A172 (cell line): ENCODE measurements at regions not wholly inside any gene's neighbourhood (a gene's known extent, or its start where the extent isn't known, plus 50 kb on each side); places are given as distances from the start of the nearest gene placed in this dataset.
"Not testable (repeated sequence)": the region's sequence is repeated elsewhere in the genome, so short reads cannot be mapped to it uniquely, and the experiment has no call there.

Experiments used
- DNase-seq: peaks from one replicate; pipeline ENCODE4 v3.0.0-alpha.2; 2015; ENCODE audit warnings: low spot score

DNA sequence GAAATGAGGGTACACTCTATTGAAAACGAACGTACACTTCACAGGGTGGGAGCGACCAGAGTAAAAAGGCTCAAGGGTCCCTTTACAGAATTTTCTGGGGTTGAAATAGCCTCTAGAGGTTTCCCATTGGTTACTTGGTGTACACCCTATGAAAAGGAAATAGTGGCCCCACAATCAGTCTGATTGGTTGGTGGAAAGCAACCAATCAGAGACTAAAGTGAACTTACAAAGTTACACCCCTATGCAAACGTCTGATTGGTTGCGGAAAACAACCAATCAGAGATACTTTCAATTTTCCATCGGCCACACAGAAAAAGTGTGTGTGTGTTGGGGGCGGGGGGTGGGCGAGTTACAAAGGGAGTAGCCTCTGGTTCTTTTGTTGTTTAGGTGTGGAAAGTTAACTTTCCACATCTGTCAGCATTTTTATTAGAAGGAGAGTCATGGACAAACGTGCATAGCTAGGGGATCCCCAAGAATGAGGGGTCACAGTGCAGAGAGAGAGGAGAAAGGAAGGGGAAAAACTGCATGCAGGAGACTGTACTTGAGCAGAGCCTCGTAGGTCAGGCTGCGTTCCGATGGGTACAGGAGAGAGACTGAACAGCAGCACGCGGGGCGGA is 1152.1 kb downstream of the TBC1D22A start:
- peak; percentile 46 for DNase-seq

DNA sequence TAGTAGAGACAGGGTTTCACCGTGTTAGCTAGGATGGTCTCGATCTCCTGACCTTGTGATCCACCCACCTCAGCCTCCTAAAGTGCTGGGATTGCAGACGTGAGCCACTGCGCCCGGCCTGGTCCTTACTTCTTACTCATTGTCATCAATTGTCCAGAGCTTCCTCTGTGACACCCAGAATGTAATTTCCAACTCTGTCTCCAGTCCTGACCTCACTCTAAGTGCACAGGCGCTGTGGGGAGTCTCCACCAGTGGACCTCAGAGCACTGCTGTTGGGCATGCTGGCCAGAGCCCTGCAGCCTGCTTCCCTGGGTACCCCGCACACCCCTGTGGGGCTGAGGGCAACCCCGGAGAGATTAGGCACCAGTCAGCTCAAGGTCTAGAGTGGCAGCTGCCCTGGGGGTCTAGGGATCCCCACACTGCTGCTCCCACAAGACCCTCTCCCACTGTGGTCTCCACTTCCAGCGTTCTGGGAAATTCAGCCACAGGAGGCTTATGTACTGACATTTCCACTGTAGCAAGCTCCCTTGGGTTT is 1140.3 kb downstream of the TBC1D22A start:
- DNase-seq, result no peak

DNA sequence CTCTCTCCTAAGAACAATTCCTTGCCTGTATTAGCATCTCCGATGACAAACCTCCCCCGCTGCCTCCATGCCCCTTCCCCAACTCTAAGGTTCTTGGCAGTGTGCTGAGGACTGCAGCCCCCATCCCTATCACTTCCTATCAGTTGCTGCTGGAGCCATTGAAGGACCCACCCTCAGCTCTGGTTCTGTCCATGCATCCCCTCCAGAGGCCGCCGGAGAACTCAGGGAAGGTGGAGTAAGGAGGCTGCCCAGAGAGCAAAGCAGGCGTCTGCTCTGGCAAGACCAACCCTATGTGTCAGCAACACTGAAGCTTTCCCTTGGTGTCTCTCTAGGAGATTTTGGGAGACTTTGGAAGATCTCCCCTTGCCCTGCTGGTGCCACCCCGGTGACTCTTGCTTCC is 1139.5 kb downstream of the TBC1D22A start:
- DNase-seq, result no peak

DNA sequence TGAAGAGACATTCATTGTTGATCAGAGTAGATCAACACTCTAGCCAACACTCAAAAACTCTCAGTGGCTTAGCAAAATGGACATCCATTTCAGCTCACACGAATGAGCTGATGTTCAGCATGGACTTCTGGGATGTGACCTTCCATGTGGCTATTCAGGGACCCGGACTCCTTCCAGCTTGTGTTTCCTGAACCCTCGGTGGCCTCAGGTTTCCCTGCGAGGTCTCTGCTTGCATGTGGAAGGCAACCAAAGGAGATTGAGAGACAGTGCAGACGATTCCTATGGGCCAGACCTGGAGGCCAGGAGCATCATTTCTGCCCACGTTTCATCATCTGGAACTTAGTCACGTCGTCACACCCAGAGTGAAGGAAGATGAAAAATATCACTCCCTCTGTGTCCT is 1137.4 kb downstream of the TBC1D22A start:
- DNase-seq, result no peak

DNA sequence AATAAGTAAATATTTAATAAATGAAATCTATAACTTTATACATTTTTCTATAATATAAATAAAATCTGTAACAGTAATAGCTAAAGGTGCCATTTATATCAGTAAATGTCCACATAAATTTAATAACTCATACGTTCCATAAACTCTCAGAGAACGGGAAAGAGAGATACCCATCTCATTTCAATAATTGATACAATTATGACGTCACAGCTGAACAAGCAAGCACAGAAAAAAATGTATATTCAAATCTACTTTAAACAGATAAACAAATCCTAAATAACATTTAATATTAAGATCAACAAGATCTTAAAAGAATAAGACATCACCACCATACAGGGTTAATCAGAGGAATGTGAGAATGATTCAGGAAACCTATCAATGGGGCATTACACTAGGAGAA is 1136.5 kb downstream of the TBC1D22A start:
- DNase-seq, result no peak

GRCh38 chr22:47891609-47892008 is 1129.2 kb downstream of the TBC1D22A start:
- no peak for DNase-seq

DNA sequence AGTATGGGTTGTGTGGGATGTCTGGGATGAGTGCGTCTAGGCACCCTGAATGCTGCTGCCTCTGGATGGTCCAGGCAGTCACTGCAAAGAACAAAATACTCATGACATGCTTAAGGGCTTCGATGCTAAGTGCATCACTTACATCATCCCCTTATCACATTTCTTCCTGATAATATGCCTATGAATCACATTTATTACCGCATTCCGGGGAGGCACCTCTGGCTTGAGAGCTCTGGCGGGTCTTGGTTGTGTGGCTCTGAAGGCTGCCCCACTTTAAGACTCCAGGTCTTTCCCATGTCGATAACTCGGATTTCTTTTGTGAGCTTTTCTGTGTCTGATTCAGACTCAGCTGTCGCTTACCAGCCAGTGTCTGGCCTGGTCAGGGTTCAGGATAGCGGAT is 1126.4 kb downstream of the TBC1D22A start:
- DNase-seq, result peak; percentile 8

DNA sequence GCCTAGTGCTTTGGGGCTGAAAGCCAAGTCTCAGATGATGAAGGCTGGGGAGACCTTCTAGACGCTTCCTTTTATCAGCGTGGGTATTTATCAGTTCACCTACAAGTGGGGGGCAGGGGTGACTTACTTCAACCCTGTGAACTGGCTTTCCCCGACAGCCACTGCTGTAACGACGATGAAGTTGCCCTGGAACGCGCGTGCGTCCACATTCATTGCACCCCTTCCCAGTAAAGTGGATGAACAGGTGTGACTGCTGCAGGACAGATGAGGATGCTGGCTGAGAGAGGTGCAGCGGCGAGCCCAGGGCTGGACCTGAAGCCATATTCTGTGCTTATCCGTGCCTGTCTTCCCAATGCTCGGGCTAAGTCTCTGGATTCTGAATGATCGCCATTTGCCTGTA is 1122.3 kb downstream of the TBC1D22A start:
- no peak for DNase-seq

DNA sequence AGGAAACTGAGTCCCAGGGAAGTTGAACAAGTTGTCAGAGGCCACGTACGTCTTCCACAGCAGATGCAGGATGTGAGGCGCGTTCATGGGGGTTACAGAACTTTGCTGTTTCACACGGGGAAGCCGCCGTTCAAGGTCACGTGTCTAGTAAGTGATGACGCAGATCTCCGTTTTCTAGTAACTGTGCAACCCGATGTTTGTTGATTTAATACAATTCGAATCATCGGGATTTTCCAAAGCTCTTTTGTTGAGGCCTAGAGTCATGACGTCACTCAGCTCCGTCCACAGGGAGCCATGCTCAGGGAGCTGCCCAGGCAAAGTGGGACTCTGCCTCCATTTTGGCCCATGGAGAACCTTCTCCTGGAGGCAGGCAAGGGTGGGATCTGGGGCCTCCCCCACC is 1121.8 kb downstream of the TBC1D22A start:
- DNase-seq, result no peak

- no peak for DNase-seq
Observed at GRCh38 chr22:47883757-47884156, 1121.3 kb downstream of the TBC1D22A start.

DNA sequence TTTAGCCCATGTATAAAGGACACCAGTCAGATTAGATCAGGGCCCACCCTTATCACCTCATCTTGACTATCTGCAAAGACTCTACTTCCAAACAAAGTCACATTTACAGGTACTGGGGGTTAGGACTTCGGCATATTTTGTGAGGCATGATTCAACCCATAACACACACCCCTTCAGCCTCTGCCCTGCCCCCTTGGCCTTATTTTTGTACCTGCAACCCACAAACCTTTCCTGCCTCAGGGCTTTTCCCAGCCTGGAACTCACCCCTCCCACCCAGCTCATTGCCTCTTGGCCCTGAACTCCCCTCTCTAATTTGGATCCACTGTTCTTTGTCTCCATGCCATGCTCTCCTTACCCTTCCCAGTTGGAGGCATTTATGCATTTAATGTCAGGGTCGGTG is 1116.9 kb downstream of the TBC1D22A start:
- no peak for DNase-seq

- DNase-seq, result no peak
Observed at GRCh38 chr22:47878460-47878859, 1116.0 kb downstream of the TBC1D22A start.

- DNase-seq, result no peak
Observed at GRCh38 chr22:47872761-47873535, 1110.5 kb downstream of the TBC1D22A start.

DNA sequence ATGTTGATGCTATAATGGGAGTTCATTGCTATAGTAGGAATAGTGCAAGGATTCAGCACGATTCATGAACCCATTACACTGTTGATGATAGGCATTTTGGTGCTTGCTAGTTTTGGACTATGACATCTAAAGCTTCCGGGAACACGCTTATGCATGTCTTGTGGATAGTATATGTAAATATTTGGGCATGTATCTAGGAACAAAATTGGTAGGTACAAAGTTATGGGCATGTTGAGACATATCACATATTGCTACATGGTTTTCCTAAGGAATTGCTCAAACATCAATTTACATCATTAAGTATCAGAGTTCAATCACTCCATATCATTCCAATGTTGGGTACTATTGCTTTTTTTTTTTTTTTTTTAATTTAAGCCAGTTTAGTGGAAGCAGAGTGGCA is 1103.2 kb downstream of the TBC1D22A start:
- DNase-seq, result no peak

DNA sequence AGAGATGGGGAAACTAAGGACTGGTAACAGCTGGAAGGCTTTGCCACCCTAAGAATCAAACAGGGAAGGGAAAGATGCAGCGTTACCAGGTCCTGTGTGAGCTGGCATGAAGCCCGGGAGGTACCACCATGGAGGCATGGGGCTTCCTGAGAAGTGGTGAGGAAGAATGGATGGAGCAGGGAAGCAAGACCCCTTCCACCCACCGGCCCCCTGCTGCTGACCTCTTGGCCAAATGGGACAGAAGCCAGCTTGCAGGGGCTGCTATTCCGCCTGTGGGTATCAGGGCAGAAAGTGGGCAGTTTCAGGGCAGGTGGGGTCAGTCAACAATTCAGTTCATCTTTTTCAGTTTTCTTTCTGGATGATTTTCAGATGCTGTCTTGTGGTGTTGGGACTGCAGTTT is 1099.9 kb downstream of the TBC1D22A start:
- DNase-seq, result no peak

GRCh38 chr22:47860907-47861306 is 1098.5 kb downstream of the TBC1D22A start:
- not testable (repeated sequence) for DNase-seq

DNA sequence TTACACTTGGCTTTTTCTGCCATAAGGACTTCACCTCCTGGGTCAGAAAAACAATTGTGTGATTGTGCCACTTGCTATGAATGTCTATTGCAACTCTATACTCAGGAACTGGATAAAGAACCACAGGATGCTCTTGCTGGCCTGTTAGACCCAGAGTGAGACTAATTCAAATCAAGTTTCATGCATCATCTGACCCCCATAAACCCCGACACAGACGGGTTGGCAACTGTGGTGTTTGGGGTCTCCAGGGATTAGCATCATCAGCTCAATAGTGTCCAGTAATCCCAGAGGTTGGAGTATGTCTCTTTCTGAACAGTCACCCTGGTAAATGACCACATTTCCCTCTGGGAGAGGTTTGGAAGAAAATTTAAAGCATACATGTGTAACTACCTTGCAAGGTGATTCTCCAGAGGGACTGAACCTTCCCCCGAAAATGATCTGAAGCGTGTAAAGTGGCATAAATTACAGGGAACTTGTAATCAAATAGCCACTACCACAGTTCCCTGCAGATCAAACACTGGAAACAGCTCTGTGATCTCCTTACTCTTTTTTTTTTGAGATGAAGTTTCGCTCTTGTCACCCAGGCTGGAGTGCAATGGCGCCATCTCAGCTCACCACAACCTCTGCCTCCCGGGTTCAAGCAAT is 1097.6 kb downstream of the TBC1D22A start:
- no peak for DNase-seq

DNA sequence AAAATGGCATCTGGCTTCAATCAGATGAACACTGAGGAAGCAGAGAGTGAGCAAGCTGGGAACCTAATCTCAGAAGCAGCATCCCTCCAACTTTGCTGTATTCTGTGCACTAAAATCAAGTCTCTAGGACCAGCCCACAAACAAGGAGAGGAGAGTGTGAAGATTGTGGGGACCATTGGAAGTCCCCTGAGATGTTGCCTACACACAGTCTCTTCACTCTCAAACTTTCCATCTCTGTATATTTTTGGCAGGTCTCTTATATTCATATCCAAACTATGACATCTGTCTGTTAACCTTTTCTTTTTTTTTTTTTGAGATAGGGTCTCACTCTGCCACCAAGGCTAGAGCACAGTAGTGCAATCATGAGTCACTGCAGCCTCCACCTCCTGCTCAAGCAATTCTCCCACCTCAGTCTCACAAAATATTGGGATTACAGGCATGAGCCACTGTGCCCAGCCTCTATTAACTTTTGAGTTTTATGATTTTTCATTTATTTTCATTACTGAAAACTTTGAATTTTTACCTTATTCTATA is 1096.4 kb downstream of the TBC1D22A start:
- DNase-seq, result no peak

DNA sequence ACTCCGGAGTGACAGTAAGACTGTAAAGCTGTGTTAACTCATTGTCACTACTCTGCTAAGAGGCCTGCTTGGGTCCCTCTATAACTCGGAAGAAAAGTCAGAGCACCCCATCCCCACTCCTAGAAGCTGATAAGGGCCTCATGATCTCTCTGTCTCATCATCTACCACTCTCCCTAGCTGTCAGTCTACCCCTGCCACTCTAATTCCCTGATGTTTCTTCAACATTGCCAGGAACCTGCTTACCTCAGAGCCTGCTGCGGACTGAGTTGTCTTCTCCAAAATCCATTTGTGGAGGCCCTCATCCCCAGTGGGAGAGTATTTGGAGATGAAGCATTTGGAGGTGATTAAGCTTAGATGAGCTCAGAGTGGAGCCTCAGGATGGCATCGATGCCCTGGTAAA is 1092.2 kb downstream of the TBC1D22A start:
- no peak for DNase-seq

DNA sequence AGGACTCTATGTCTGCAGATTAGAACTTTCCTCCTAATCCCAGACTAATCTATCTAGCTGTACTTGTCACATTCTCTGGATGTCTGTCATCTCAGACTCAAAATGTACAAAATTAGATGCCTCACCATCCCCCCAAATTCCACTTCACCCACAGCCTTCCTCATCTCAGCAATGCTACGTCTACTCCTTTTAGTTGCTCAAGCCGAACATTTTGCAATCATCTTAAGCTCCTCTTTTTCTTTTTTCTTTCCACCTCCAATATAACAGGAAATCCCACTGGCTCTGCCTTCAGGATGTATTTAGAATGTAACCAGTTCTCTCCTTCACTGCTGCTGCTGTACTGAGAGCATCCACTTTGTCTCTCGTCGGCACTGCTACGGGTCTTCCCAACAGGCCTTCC is 1091.8 kb downstream of the TBC1D22A start:
- no peak for DNase-seq

GRCh38 chr22:47853750-47854149 is 1091.3 kb downstream of the TBC1D22A start:
- DNase-seq, result no peak

GRCh38 chr22:47851586-47851985 is 1089.1 kb downstream of the TBC1D22A start:
- DNase-seq, result no peak
